ENCODE measurements at regions not wholly inside any gene's neighbourhood (a gene's known extent, or its start where the extent isn't known, plus 50 kb on each side); places are given as distances from the start of the nearest gene placed in this dataset.

- Histone ChIP-seq H4K20me1 (ENCODE audit: control insufficient read depth, insufficient read depth) (no peaks in the 10 kb centered on the region), H3K79me2 (ENCODE audit: control insufficient read depth, insufficient read depth, low read length) (no peaks in the 10 kb centered on the region), H3K9me3 (replicated peaks; ENCODE audit: control insufficient read depth, insufficient read depth, low read length) (no peaks in the 10 kb centered on the region), H2AFZ (ENCODE audit: control insufficient read depth, low read depth, low read length) (no peak overlapping the region), H3K4me1 (ENCODE audit: control insufficient read depth, insufficient read depth, low read length) (peaks cover 6% of the 10 kb centered on the region), H3K27me3 (replicated peaks in 1 of 2; ENCODE audit: control insufficient read depth in 2 of 2, insufficient read depth in 2 of 2, low read length in 1 of 2) (no peaks in the 10 kb centered on the region), H3K27ac (ENCODE audit: control insufficient read depth, insufficient read depth) (no peak overlapping the region), H3K4me2 (ENCODE audit: control insufficient read depth, insufficient read depth) (no peak overlapping the region), H3K9ac (ENCODE audit: control insufficient read depth, insufficient read depth, low read length) (no peak overlapping the region), H3K4me3 (no peak overlapping the region), H3K36me3 (ENCODE audit: control insufficient read depth in 2 of 2, insufficient read depth in 2 of 2, low read length in 1 of 2) (no peaks in the 10 kb centered on the region)
- in situ Hi-C loops (cut with MboI), result no loop called here
- BruUV-seq (replicated peaks), result no TSS peak
- ChIA-PET CTCF (interaction anchor here (1.1 to 2.2 kb wide), 2 partner anchors 10 to 91 kb away, joined by 3 to 7 read pairs; no protein-coding TSS in a partner anchor), SMC1A (ENCODE audit: uncharacterized antibody, unreplicated experiment) (no interaction called here), RAD21 (ENCODE audit: unreplicated experiment) (no interaction called here), POLR2A (no interaction called here)
- intact Hi-C loops (cut with micrococcal nuclease; ENCODE audit: unreplicated experiment), result no loop called here
- TF ChIP-seq MLLT1 (IDR thresholded peaks at IDR 0.05) (no peak), LARP7 (IDR thresholded peaks at IDR 0.05) (no peak)
- 80% methylated on average over 3 of the region's 3 CpGs for WGBS (ENCODE audit: insufficient coverage, insufficient replicate concordance, low lambda C conversion rate, missing lambda C conversion rate)
- no peak for ATAC-seq
- FAIRE-seq, result no peak
- DNase-seq (ENCODE audit: low read depth, low spot score), result no peak
Observed at GRCh38 chr1:101147381-101147780, 89.4 kb upstream of the S1PR1 start.

- Histone ChIP-seq H3K79me2 (ENCODE audit: control insufficient read depth, insufficient read depth, low read length) (no peaks in the 10 kb centered on the region), H3K36me3 (ENCODE audit: control insufficient read depth in 2 of 2, insufficient read depth in 2 of 2, low read length in 1 of 2) (no peaks in the 10 kb centered on the region), H3K9ac (ENCODE audit: control insufficient read depth, insufficient read depth, low read length) (no peak overlapping the region), H2AFZ (ENCODE audit: control insufficient read depth, low read depth, low read length) (peak overlapping the region; percentile 18), H3K27me3 (replicated peaks in 1 of 2; ENCODE audit: control insufficient read depth in 2 of 2, insufficient read depth in 2 of 2, low read length in 1 of 2) (no peaks in the 10 kb centered on the region), H3K4me1 (ENCODE audit: control insufficient read depth, insufficient read depth, low read length) (peaks cover 6% of the 10 kb centered on the region), H3K4me3 (no peak overlapping the region), H3K9me3 (replicated peaks; ENCODE audit: control insufficient read depth, insufficient read depth, low read length) (no peaks in the 10 kb centered on the region), H3K27ac (ENCODE audit: control insufficient read depth, insufficient read depth) (no peak overlapping the region), H4K20me1 (ENCODE audit: control insufficient read depth, insufficient read depth) (no peaks in the 10 kb centered on the region), H3K4me2 (ENCODE audit: control insufficient read depth, insufficient read depth) (no peak overlapping the region)
- in situ Hi-C loops (cut with MboI), result no loop called here
- ATAC-seq, result peak; percentile 25; the same call in 2 of the 3 replicates
- no peak for DNase-seq (ENCODE audit: low read depth, low spot score)
- ChIA-PET SMC1A (ENCODE audit: uncharacterized antibody, unreplicated experiment) (interaction anchor here (1.1 to 2.0 kb wide), 4 partner anchors 29 to 145 kb away, joined by 3 to 6 read pairs (median 3); no protein-coding TSS in a partner anchor), RAD21 (ENCODE audit: unreplicated experiment) (interaction anchor here (0.9 to 1.0 kb wide), 2 partner anchors 90 to 145 kb away, joined by 3 read pairs; no protein-coding TSS in a partner anchor), POLR2A (interaction anchor here (0.8 to 1.3 kb wide), 2 partner anchors 33 to 110 kb away, joined by 4 to 8 read pairs; no protein-coding TSS in a partner anchor), CTCF (interaction anchor here (1.0 to 2.3 kb wide), 3 partner anchors 30 to 143 kb away, joined by 3 to 7 read pairs (median 3); no protein-coding TSS in a partner anchor)
- BruUV-seq (replicated peaks), result no TSS peak
- FAIRE-seq, result no peak
- intact Hi-C loops (cut with micrococcal nuclease; ENCODE audit: unreplicated experiment), result no loop called here
- no peak for TF ChIP-seq NRF1 (conservative IDR thresholded peaks at IDR 0.05; ENCODE audit: low read depth, low read length)
- TF ChIP-seq RCOR1 (conservative IDR thresholded peaks at IDR 0.05; ENCODE audit: low read depth, low read length), result no peak
- no peak for TF ChIP-seq BRCA1 (IDR thresholded peaks at IDR 0.05; ENCODE audit: low read depth, low read length)
- no peak for TF ChIP-seq EP300 (IDR thresholded peaks at IDR 0.05; ENCODE audit: borderline replicate concordance in 1 of 2, control insufficient read depth in 1 of 2, low read depth in 2 of 2, low read length in 2 of 2)
- TF ChIP-seq HDAC6 (IDR thresholded peaks at IDR 0.05; ENCODE audit: unreplicated experiment), result no peak
- no peak for TF ChIP-seq NR2F1 (conservative IDR thresholded peaks at IDR 0.05)
- no peak for TF ChIP-seq GABPA (IDR thresholded peaks at IDR 0.05; ENCODE audit: low read depth)
- no peak for TF ChIP-seq SPI1 (IDR thresholded peaks at IDR 0.05; ENCODE audit: borderline replicate concordance, insufficient read depth, low read depth, low read length)
- no peak for TF ChIP-seq TAF1 (IDR thresholded peaks at IDR 0.05; ENCODE audit: borderline replicate concordance, low read depth, low read length)
- TF ChIP-seq ZBTB40 (IDR thresholded peaks at IDR 0.05; ENCODE audit: borderline replicate concordance), result no peak
- no peak for TF ChIP-seq CBX3 (IDR thresholded peaks at IDR 0.05; ENCODE audit: borderline replicate concordance, low read depth)
Observed at GRCh38 chr1:101145449-101145820, 91.4 kb upstream of the S1PR1 start.
